HG02623 (cell line): ENCODE measurements at regions not wholly inside any gene's neighbourhood (a gene's known extent, or its start where the extent isn't known, plus 50 kb on each side); places are given as distances from the start of the nearest gene placed in this dataset.

Experiments used
- ATAC-seq: cut with Tn5 transposase; IDR thresholded peaks from one replicate; pipeline ENCODE4 v1.9.1; 2021; ENCODE audit warnings: moderate library complexity; ENCODE audit not compliant: unreplicated experiment

GRCh38 chr7:25828468-25828867 lies 323.5 kb upstream of the NFE2L3 start:
- ATAC-seq = no peak

- no peak for ATAC-seq
Observed at GRCh38 chr7:25829663-25830062, 322.3 kb upstream of the NFE2L3 start.

- ATAC-seq = no peak
Observed at GRCh38 chr7:25830215-25830614, 321.8 kb upstream of the NFE2L3 start.

GRCh38 chr7:25831062-25831691 lies 320.8 kb upstream of the NFE2L3 start:
- ATAC-seq = no peak

GRCh38 chr7:25831831-25832411 lies 320.1 kb upstream of the NFE2L3 start:
- no peak for ATAC-seq

- ATAC-seq = no peak
Observed at GRCh38 chr7:25832456-25832855, 319.5 kb upstream of the NFE2L3 start.

- no peak for ATAC-seq
Observed at GRCh38 chr7:25832929-25833328, 319.1 kb upstream of the NFE2L3 start.

GRCh38 chr7:25834050-25834449 lies 317.9 kb upstream of the NFE2L3 start:
- ATAC-seq = no peak

GRCh38 chr7:25835197-25835596 lies 316.8 kb upstream of the NFE2L3 start:
- ATAC-seq = no peak

GRCh38 chr7:25839084-25839769 lies 312.8 kb upstream of the NFE2L3 start:
- ATAC-seq = no peak

- no peak for ATAC-seq
Observed at GRCh38 chr7:25840209-25840792, 311.7 kb upstream of the NFE2L3 start.

GRCh38 chr7:25841575-25841974 lies 310.4 kb upstream of the NFE2L3 start:
- ATAC-seq = no peak

GRCh38 chr7:25842201-25842733 lies 309.7 kb upstream of the NFE2L3 start:
- no peak for ATAC-seq

GRCh38 chr7:25843467-25843866 lies 308.5 kb upstream of the NFE2L3 start:
- ATAC-seq = no peak

- no peak for ATAC-seq
Observed at GRCh38 chr7:25844102-25844870, 307.7 kb upstream of the NFE2L3 start.

GRCh38 chr7:25845464-25845863 lies 306.5 kb upstream of the NFE2L3 start:
- no peak for ATAC-seq

- no peak for ATAC-seq
Observed at GRCh38 chr7:25846722-25847121, 305.3 kb upstream of the NFE2L3 start.

GRCh38 chr7:25847336-25848070 lies 304.5 kb upstream of the NFE2L3 start:
- no peak for ATAC-seq

GRCh38 chr7:25849500-25850184 lies 302.4 kb upstream of the NFE2L3 start:
- ATAC-seq = no peak

GRCh38 chr7:25850216-25850615 lies 301.8 kb upstream of the NFE2L3 start:
- ATAC-seq = no peak
